ELR (cell line): ENCODE measurements at regions not wholly inside any gene's neighbourhood (a gene's known extent, or its start where the extent isn't known, plus 50 kb on each side); places are given as distances from the start of the nearest gene placed in this dataset.
"Not testable (repeated sequence)": the region's sequence is repeated elsewhere in the genome, so short reads cannot be mapped to it uniquely, and the experiment has no call there.

Experiments
- DNase-seq: peaks from one replicate; pipeline ENCODE4 v3.0.0-alpha.2; 2015; ENCODE audit warnings: low read depth

DNA sequence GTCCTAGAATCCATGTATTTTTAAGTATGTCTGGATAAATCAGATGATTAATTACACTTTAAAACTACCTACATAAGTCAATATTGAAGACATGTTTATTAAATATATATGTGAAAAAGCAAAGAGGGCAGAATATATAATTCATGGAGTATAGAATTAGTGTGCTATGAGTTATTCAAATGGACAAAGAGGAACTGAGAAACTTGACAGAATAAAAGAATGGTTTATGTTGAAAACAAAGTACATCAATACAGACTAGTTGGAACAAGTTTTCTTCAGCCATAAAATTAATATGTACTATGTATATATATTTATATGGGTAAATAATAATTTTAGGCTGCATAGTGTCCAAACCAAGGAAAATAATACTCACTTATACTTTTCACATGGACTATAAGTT lies 173.5 kb downstream of the NPFFR2 start:
- DNase-seq = no peak

DNA sequence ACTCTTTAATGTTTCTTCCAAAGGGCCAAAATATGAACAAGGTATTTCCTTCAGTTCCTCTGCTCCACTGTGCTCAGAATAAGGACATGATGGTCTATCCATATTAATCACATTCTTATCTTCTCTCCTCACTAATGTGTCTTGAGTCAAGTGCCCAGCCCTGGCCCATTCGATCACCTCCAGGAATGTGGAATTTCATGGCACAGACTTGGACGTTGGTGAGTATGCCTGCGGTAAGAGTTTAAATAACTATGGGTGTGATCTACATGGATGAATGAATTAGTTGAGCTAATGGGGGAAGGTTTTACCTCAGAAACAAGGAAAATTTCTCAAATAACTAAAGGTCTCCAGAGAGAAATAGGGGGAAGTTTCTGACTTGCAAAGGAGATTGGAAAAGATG lies 174.0 kb downstream of the NPFFR2 start:
- no peak for DNase-seq

DNA sequence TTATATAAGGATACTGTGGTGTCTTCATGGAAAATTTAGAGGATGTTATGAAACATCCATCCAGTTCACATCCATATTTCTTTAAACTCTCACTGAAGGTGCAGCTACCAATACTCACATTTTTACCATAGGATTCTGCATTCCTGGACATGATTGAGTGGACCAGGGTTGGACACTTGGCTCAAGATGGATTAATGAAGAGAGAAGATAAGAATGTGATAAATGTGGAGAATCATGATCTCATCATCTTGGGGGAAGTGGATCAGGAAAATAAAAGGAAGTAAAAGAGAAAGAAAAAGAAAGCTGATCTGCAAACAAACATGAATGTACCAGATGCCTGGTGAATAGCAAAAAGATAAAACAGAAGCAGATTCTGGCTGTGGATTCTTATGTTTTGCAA lies 175.4 kb downstream of the NPFFR2 start:
- DNase-seq = no peak

DNA sequence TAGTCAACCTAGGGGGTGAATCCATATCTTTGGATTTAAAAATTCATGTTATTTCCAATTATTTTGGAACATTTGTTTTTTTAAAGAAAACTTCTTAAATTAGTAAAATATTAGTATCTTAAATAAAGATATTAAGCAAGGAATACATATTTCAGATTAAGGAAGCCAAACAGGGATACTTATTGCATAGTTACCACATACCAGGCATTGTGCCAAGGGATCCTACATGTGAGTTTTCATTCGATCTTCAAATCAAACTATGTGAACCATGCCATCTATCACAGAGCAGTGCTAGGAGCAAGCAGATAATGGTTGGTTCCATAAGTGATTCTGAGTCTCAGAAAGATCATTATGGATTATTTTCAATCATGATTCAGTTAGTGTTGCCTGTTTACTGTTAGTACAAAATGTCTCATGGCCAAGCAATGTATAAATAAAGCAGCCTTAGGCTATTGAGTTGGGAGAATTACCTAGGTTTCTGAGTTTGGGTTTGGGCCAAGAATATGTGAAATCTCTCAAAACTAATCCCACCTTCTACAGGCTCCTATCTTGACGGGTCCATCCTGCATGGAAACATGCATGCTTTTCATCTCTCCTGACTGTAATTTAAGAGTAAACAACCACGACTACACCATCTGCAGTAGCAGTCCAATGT lies 176.7 kb downstream of the NPFFR2 start:
- DNase-seq = peak; percentile 23

DNA sequence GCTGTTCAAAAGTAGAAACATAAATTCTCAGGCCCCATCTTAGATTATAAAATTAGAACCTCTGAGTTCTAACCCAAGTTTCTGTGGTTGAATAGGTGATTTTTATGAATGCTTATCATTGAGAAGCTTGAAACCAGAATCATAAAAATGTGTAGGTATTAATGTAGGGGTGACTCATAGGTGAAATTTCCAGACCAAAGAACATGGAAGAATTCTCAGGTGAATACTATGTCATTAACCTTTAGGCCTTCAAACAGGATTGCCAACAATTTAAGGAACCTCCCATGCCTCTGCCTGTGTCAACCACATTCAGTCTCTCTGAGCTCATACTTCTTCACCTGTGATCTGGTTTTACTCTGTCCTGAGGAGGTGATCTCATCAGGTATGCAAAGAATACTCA lies 177.8 kb downstream of the NPFFR2 start:
- DNase-seq = no peak

DNA sequence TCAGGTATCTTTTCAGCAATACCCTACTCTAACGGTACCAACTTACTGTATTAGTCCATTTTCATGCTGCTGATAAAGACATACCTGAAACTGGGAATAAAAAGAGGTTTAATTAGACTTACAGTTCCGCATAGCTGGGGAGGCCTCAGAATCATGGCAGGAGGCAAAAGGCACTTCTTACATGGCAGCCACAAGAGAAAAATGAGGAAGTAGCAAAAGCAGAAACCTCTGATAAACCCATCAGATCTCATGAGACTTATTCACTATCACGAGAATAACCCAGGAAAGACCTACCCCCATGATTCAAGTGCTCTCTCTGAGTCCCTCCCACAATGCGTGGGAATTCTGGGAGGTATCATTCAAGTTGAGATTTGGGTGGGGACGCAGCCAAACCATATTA lies 182.0 kb downstream of the NPFFR2 start:
- DNase-seq = not testable (repeated sequence)

DNA sequence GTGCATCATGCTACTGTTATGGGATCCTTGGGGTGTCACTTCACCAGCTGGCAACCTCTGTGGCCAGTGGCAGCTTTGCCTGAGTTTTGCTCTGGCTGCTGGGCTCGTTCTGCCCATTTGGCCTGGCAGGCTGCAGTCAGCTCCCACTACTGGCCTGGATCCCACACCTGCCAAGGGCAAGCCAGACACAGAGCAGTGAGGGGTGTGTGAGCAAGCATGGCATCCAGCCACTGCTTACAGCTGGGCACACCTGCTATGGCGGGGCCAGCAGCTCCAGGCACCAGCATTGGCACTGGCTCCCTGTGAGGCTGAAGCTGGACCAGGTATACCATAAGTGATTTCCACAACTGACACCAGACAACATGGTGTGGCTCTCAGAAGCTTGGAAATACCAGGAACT lies 183.4 kb downstream of the NPFFR2 start:
- no peak for DNase-seq

DNA sequence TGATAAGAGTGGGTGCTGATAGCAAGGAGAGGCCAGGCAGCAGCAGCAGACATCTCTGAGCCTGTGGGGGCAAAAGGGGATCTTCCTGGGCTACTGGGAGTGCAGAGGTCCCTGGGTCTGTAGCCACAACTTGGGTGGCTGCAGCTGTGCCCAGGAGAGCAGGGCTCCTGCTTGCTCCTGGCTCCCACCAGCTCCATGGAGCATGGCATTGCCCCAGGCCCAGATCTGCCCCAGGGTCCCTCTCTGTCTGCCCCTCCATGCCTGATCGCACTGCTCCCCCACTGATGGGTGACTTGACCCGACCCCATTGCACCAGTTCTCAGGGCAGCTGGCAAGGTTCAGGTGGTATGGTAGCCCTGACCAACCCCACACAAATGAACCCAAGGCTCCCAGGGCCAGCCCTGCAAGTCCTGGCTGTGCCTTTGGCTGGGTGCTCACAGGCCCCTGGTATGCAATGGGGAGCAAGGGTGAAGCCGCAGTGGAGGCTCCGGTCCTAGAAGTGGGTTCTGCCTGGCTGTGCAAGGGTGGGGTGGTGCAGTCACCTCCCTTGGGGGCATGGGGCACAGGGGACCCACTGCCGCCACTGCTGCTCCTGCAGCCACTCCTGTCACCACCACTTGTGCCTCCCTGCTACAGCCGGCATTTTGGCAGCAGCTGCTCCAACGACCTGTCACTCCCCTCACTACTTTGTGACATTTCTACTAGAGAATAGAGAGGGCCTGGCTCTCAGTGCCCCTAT lies 184.9 kb downstream of the NPFFR2 start:
- no peak for DNase-seq

DNA sequence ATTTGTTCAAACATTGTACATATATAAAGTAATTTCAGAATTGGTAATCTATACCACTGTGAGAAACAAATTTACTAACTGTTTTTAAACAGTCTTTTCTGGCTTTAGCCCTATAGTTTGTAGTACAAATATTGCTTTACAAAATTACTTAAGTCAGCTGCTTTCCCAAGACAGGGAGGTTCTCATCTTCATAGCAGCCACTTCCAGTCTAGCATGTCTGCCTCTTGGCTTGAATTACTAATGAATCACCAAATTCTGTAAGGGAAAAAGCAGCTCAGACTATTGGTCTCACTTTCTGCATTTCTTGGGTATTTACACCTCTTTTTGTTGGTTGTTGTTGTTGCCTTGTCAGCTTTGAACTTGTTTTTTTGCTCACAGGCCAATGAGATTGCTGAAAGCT lies 187.2 kb downstream of the NPFFR2 start:
- DNase-seq = peak; percentile 8
